ENCODE measurements at regions not wholly inside any gene's neighbourhood (a gene's known extent, or its start where the extent isn't known, plus 50 kb on each side); places are given as distances from the start of the nearest gene placed in this dataset.

GRCh38 chr17:13788385-13788784, 186.7 kb upstream of the HS3ST3A1 start:
- no peak for TF ChIP-seq CTCF (conservative IDR thresholded peaks at IDR 0.05; ENCODE audit: control insufficient read depth, insufficient read depth, low read depth, low read length)
- DNase-seq (ENCODE audit: low read depth), result no peak
- H3K4me3 ChIP-seq (ENCODE audit: control insufficient read depth, low read depth, low read length), result no peak overlapping the region

- H3K4me3 ChIP-seq (ENCODE audit: control insufficient read depth, low read depth, low read length), result no peak overlapping the region
- DNase-seq (ENCODE audit: low read depth), result peak; percentile 38
- no peak for TF ChIP-seq CTCF (conservative IDR thresholded peaks at IDR 0.05; ENCODE audit: control insufficient read depth, insufficient read depth, low read depth, low read length)
These were observed 190.6 kb upstream of the HS3ST3A1 start for GRCh38 chr17:13792314-13792713.

GRCh38 chr17:13793951-13794350, 192.2 kb upstream of the HS3ST3A1 start:
- TF ChIP-seq CTCF (conservative IDR thresholded peaks at IDR 0.05; ENCODE audit: control insufficient read depth, insufficient read depth, low read depth, low read length), result no peak
- DNase-seq (ENCODE audit: low read depth), result no peak
- no peak overlapping the region for H3K4me3 ChIP-seq (ENCODE audit: control insufficient read depth, low read depth, low read length)

GRCh38 chr17:13797863-13798262, 196.1 kb upstream of the HS3ST3A1 start:
- H3K4me3 ChIP-seq (ENCODE audit: control insufficient read depth, low read depth, low read length), result no peak overlapping the region
- no peak for TF ChIP-seq CTCF (conservative IDR thresholded peaks at IDR 0.05; ENCODE audit: control insufficient read depth, insufficient read depth, low read depth, low read length)
- DNase-seq (ENCODE audit: low read depth), result no peak

- DNase-seq (ENCODE audit: low read depth), result no peak
- TF ChIP-seq CTCF (conservative IDR thresholded peaks at IDR 0.05; ENCODE audit: control insufficient read depth, insufficient read depth, low read depth, low read length), result no peak
- H3K4me3 ChIP-seq (ENCODE audit: control insufficient read depth, low read depth, low read length), result no peak overlapping the region
These were observed 204.4 kb upstream of the HS3ST3A1 start for GRCh38 chr17:13806092-13806491.

- no peak overlapping the region for H3K4me3 ChIP-seq (ENCODE audit: control insufficient read depth, low read depth, low read length)
- TF ChIP-seq CTCF (conservative IDR thresholded peaks at IDR 0.05; ENCODE audit: control insufficient read depth, insufficient read depth, low read depth, low read length), result no peak
- DNase-seq (ENCODE audit: low read depth), result no peak
These were observed 205.4 kb upstream of the HS3ST3A1 start for GRCh38 chr17:13807103-13807502.

GRCh38 chr17:13812350-13812749, 210.6 kb upstream of the HS3ST3A1 start:
- no peak for DNase-seq (ENCODE audit: low read depth)
- H3K4me3 ChIP-seq (ENCODE audit: control insufficient read depth, low read depth, low read length), result no peak overlapping the region
- no peak for TF ChIP-seq CTCF (conservative IDR thresholded peaks at IDR 0.05; ENCODE audit: control insufficient read depth, insufficient read depth, low read depth, low read length)

Measured in fibroblast of mammary gland (primary cell).